Neural progenitor cell (in vitro differentiated cells): ENCODE measurements at regions not wholly inside any gene's neighbourhood (a gene's known extent, or its start where the extent isn't known, plus 50 kb on each side); places are given as distances from the start of the nearest gene placed in this dataset.

Experiments used
- DNase-seq: peaks from one replicate; pipeline ENCODE4 v3.0.0-alpha.2; 2016; ENCODE audit warnings: low spot score
- H2AFZ ChIP-seq: fragments of 200-600 bp; sonication (generic); replicated peaks from 2 replicates; pipeline ENCODE4 v1.6.1; 2016; ENCODE audit warnings: antibody characterized with exemption
- H3F3A ChIP-seq: fragments of 200-600 bp; sonication (generic); 2 replicates; pipeline ENCODE4 v1.6.1; 2016; ENCODE audit warnings: antibody characterized with exemption, low read depth
- H3K27ac ChIP-seq: fragments of 200-600 bp; sonication (generic); 2 replicates; pipeline ENCODE4 v1.5.1; 2016; ENCODE audit warnings: mild to moderate bottlenecking
- H3K27me3 ChIP-seq: fragments of 200-600 bp; sonication (generic); 2 replicates; pipeline ENCODE4 v1.6.1; 2016; ENCODE audit warnings: mild to moderate bottlenecking, moderate library complexity
- H3K36me3 ChIP-seq: fragments of 200-600 bp; sonication (generic); 2 replicates; pipeline ENCODE4 v1.5.1; 2016
- H3K4me1 ChIP-seq: fragments of 200-600 bp; sonication (generic); 2 replicates; pipeline ENCODE4 v1.6.1; 2016; ENCODE audit warnings: mixed run types
- H3K4me2 ChIP-seq: fragments of 200-600 bp; sonication (generic); 2 replicates; pipeline ENCODE4 v1.6.1; 2016
- H3K4me3 ChIP-seq: fragments of 200-600 bp; sonication (generic); 2 replicates; pipeline ENCODE4 v1.5.1; 2016
- H3K79me2 ChIP-seq: fragments of 200-600 bp; sonication (generic); 2 replicates; pipeline ENCODE4 v1.6.1; 2016; ENCODE audit warnings: low read depth
- H3K9ac ChIP-seq: fragments of 200-600 bp; sonication (generic); 2 replicates; pipeline ENCODE4 v1.6.1; 2016
- H3K9me3 ChIP-seq: fragments of 200-600 bp; sonication (generic); 2 replicates; pipeline ENCODE4 v1.5.1; 2016; ENCODE audit warnings: low read depth
- H4K20me1 ChIP-seq: fragments of 200-600 bp; sonication (generic); 2 replicates; pipeline ENCODE4 v1.6.1; 2016; ENCODE audit warnings: low read depth
- H3K27ac Mint-ChIP-seq: 3 replicates; pipeline ENCODE4 v1.8.0; 2021; ENCODE audit warnings: mixed read lengths
- H3K27me3 Mint-ChIP-seq: 2 replicates; pipeline ENCODE4 v1.8.0; 2022; ENCODE audit warnings: low read depth, mild to moderate bottlenecking, inconsistent platforms, moderate library complexity, mixed read lengths; ENCODE audit not compliant: insufficient read depth
- H3K36me3 Mint-ChIP-seq: 3 replicates; pipeline ENCODE4 v1.8.0; 2021; ENCODE audit warnings: mixed read lengths
- H3K4me1 Mint-ChIP-seq: 3 replicates; pipeline ENCODE4 v1.8.0; 2021; ENCODE audit warnings: mixed read lengths
- H3K4me3 Mint-ChIP-seq: 3 replicates; pipeline ENCODE4 v1.8.0; 2021; ENCODE audit warnings: mild to moderate bottlenecking, moderate library complexity, mixed read lengths
- H3K9me3 Mint-ChIP-seq: 3 replicates; pipeline ENCODE4 v1.8.0; 2020; ENCODE audit warnings: mixed read lengths
- EZH2 ChIP-seq: fragments of 200-600 bp; sonication (generic); IDR thresholded peaks from 2 replicates; pipeline ENCODE4 v1.6.1; 2017; ENCODE audit warnings: antibody characterized with exemption, mild to moderate bottlenecking, moderate library complexity
- EZH2phosphoT487 ChIP-seq: fragments of 200-600 bp; sonication (generic); IDR thresholded peaks from 2 replicates; pipeline ENCODE4 v1.6.1; 2017; ENCODE audit warnings: antibody characterized with exemption
- TF ChIP-seq, protein P1 (sequence below): fragments of 200-600 bp; sonication (generic); IDR thresholded peaks from 2 replicates; pipeline ENCODE4 v1.5.1; 2017; ENCODE audit warnings: antibody characterized with exemption, mild to moderate bottlenecking

GRCh38 chr4:10179957-10180602 lies 63.5 kb upstream of the WDR1 start:
- Mint-ChIP-seq H3K27ac (no peak overlapping the region), H3K4me3 (no peak overlapping the region), H3K9me3 (no peaks in the 10 kb centered on the region), H3K4me1 (no peaks in the 10 kb centered on the region), H3K27me3 (peaks cover 2% of the 10 kb centered on the region), H3K36me3 (no peaks in the 10 kb centered on the region)
- no peak for TF ChIP-seq EZH2
- TF ChIP-seq EZH2phosphoT487 = no peak
- TF ChIP-seq, protein P1, sequence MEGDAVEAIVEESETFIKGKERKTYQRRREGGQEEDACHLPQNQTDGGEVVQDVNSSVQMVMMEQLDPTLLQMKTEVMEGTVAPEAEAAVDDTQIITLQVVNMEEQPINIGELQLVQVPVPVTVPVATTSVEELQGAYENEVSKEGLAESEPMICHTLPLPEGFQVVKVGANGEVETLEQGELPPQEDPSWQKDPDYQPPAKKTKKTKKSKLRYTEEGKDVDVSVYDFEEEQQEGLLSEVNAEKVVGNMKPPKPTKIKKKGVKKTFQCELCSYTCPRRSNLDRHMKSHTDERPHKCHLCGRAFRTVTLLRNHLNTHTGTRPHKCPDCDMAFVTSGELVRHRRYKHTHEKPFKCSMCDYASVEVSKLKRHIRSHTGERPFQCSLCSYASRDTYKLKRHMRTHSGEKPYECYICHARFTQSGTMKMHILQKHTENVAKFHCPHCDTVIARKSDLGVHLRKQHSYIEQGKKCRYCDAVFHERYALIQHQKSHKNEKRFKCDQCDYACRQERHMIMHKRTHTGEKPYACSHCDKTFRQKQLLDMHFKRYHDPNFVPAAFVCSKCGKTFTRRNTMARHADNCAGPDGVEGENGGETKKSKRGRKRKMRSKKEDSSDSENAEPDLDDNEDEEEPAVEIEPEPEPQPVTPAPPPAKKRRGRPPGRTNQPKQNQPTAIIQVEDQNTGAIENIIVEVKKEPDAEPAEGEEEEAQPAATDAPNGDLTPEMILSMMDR = no peak
- H3K4me3 ChIP-seq = no peak overlapping the region
- H3K4me2 ChIP-seq = no peak overlapping the region
- no peaks in the 10 kb centered on the region for H3K27me3 ChIP-seq
- H2AFZ ChIP-seq = no peak overlapping the region
- no peaks in the 10 kb centered on the region for H3K79me2 ChIP-seq
- H3K9ac ChIP-seq = no peak overlapping the region
- H3K4me1 ChIP-seq = no peaks in the 10 kb centered on the region
- no peaks in the 10 kb centered on the region for H3K36me3 ChIP-seq
- H3K9me3 ChIP-seq = no peaks in the 10 kb centered on the region
- no peaks in the 10 kb centered on the region for H4K20me1 ChIP-seq
- H3F3A ChIP-seq = no peaks in the 10 kb centered on the region
- DNase-seq = no peak
- no peak overlapping the region for H3K27ac ChIP-seq

DNA sequence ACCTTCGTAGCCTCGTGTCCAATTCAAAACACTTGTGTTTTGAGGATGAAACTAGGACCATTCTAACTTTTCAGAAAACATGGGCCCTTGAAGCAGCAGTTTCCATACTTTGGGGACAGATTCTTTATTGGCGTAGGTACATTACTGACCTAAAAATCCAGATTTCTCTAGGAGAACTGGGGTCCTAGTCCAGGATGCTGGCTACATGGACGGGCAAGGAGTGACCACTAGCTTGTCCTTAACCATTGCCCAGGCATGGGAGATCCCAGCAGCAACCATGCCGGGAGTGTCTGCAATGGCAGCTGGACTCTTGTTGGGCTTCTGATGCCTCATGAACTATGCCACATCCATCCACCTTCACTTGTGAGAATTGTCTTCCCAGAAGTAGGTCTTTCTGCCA lies 62.2 kb upstream of the WDR1 start:
- no peak overlapping the region for H3K9ac ChIP-seq
- H3K36me3 Mint-ChIP-seq = no peaks in the 10 kb centered on the region
- no peaks in the 10 kb centered on the region for H4K20me1 ChIP-seq
- peaks cover 2% of the 10 kb centered on the region for H3K4me1 Mint-ChIP-seq
- no peaks in the 10 kb centered on the region for H3K27me3 ChIP-seq
- DNase-seq = no peak
- H3K36me3 ChIP-seq = no peaks in the 10 kb centered on the region
- no peaks in the 10 kb centered on the region for H3K4me1 ChIP-seq
- no peak overlapping the region for H3K27ac ChIP-seq
- H3K79me2 ChIP-seq = no peaks in the 10 kb centered on the region
- no peak overlapping the region for H3K4me2 ChIP-seq
- no peak overlapping the region for H3K27ac Mint-ChIP-seq
- peaks cover 2% of the 10 kb centered on the region for H3K27me3 Mint-ChIP-seq
- TF ChIP-seq EZH2phosphoT487 (no peak), EZH2 (no peak)
- TF ChIP-seq, protein P1 = no peak
- no peaks in the 10 kb centered on the region for H3F3A ChIP-seq
- no peak overlapping the region for H3K4me3 ChIP-seq
- H3K4me3 Mint-ChIP-seq = no peak overlapping the region
- no peaks in the 10 kb centered on the region for H3K9me3 Mint-ChIP-seq
- no peaks in the 10 kb centered on the region for H3K9me3 ChIP-seq
- H2AFZ ChIP-seq = no peak overlapping the region

DNA sequence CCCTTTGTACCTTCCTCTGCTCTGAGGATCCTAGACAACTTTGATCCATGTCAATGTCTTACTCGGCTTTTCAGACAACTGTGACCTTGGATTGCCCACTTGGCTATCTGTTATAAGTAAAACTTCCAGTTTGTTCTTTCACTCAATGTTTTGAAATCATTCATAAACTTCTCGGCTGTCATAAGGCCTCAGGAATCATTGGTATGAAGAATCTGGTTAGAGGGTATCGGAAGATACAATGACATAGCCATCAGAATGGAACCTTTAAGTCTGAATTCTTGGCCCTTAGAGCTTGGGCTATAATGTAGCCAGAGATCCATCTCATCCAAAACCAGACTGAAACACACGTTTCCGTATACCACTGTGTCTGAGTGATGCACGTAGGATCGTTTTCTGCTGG lies 59.0 kb upstream of the WDR1 start:
- H3K4me1 Mint-ChIP-seq = peaks cover 11% of the 10 kb centered on the region
- Histone ChIP-seq H3K36me3 (no peaks in the 10 kb centered on the region), H3K9ac (no peak overlapping the region), H3K4me1 (no peaks in the 10 kb centered on the region), H2AFZ (no peak overlapping the region), H3K4me2 (no peak overlapping the region), H3K9me3 (no peaks in the 10 kb centered on the region), H3F3A (no peaks in the 10 kb centered on the region), H3K27ac (no peak overlapping the region), H4K20me1 (no peaks in the 10 kb centered on the region), H3K27me3 (no peaks in the 10 kb centered on the region), H3K4me3 (no peak overlapping the region), H3K79me2 (no peaks in the 10 kb centered on the region)
- no peak overlapping the region for H3K27ac Mint-ChIP-seq
- TF ChIP-seq, protein P1 = no peak
- no peak for TF ChIP-seq EZH2
- no peak for TF ChIP-seq EZH2phosphoT487
- no peaks in the 10 kb centered on the region for H3K9me3 Mint-ChIP-seq
- peaks cover 2% of the 10 kb centered on the region for H3K27me3 Mint-ChIP-seq
- no peak overlapping the region for H3K4me3 Mint-ChIP-seq
- DNase-seq = no peak
- no peaks in the 10 kb centered on the region for H3K36me3 Mint-ChIP-seq
